Natural killer cell treated with Interleukin-12 subunit alpha and Interleukin-12 subunit beta and Interleukin-15 and Interleukin-18, amount 100 ng/mL, for 72 hours (primary cell): ENCODE measurements at regions not wholly inside any gene's neighbourhood (a gene's known extent, or its start where the extent isn't known, plus 50 kb on each side); places are given as distances from the start of the nearest gene placed in this dataset.
"Not testable (repeated sequence)": the region's sequence is repeated elsewhere in the genome, so short reads cannot be mapped to it uniquely, and the experiment has no call there.

Experiments used
- ATAC-seq, 2 donors: fragments of 150-1000 bp; cut with Tn5 transposase in 1 of 2; sonication (Bioruptor Pico), chemical (Tn5 transposase) in 1 of 2; 2 replicates each; pipeline ENCODE4 v1.10.0; 2021
- DNase-seq: peaks from one replicate; pipeline ENCODE4 v3.0.0; 2022; ENCODE audit warnings: low spot score
- H3K27ac Mint-ChIP-seq, 2 donors: 1 replicate in 1 of 2; 2 replicates in 1 of 2; pipeline ENCODE4 v1.8.0; 2022; ENCODE audit warnings: mixed read lengths in 2 of 2, mild to moderate bottlenecking in 1 of 2, moderate library complexity in 1 of 2
- H3K27me3 Mint-ChIP-seq, 2 donors: 1 replicate in 1 of 2; 2 replicates in 1 of 2; pipeline ENCODE4 v1.8.0; 2022; ENCODE audit warnings: mixed read lengths in 2 of 2
- H3K36me3 Mint-ChIP-seq: one replicate; pipeline ENCODE4 v1.8.0; 2022; ENCODE audit warnings: mixed read lengths
- H3K4me1 Mint-ChIP-seq, 2 donors: 1 replicate in 1 of 2; 2 replicates in 1 of 2; pipeline ENCODE4 v1.8.0; 2022; ENCODE audit warnings: low read depth in 2 of 2, mixed read lengths in 2 of 2, mild to moderate bottlenecking in 1 of 2
- H3K4me3 Mint-ChIP-seq: one replicate; pipeline ENCODE4 v1.8.0; 2022; ENCODE audit warnings: mixed read lengths
- H3K9me3 Mint-ChIP-seq: 2 replicates; pipeline ENCODE4 v1.8.0; 2022; ENCODE audit warnings: mixed read lengths

DNA sequence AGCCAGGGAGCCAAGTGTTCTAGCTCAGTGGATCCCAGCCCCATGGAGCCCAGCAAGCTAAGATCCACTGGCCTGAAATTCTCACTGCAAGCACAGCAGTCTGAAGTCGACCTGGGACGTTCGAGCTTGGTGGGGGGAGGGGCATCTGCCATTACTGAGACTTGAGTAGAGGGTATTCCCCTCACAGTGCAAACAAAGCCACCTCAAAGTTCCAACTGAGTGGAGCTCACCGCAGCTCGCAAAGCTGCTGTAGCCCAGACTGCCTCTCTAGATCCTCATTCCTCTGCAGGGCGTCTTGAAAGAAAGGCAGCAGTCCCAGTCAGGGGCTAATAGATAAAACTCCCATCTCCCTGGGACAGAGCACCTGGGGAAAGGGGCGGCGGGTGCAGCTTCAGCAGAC lies 226.3 kb downstream of the ZIC3 start:
- Mint-ChIP-seq H3K4me3 (no peak overlapping the region), H3K36me3 (no peaks in the 10 kb centered on the region), H3K9me3 (peaks cover 2% of the 10 kb centered on the region), H3K27me3 (peaks cover 0 to 3% of the 10 kb centered on the region in 2 donors), H3K27ac (no peak overlapping the region), H3K4me1 (no peaks in the 10 kb centered on the region)
- ATAC-seq (no peak), DNase-seq (no peak)

DNA sequence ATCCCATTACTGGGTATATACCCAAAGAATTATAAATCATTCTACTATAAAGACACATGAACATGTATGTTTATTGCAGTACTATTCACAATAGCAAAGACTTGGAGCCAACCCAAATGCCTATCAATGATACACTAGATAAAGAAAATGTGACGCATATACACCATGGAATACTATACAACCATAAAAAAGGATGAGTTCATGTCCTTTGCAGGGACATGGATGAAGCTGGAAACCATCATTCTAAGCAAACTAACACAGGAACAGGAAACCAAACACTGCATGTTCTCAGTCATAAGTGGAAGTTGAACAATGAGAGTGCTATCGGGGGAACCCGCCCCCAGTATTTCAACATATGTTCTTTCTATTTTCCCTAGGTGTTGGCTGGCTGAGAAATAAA lies 232.0 kb downstream of the ZIC3 start:
- ATAC-seq, DNase-seq, H3K27me3 Mint-ChIP-seq, H3K27ac Mint-ChIP-seq, H3K4me1 Mint-ChIP-seq, H3K36me3 Mint-ChIP-seq, H3K9me3 Mint-ChIP-seq, H3K4me3 Mint-ChIP-seq: not testable (repeated sequence)

DNA sequence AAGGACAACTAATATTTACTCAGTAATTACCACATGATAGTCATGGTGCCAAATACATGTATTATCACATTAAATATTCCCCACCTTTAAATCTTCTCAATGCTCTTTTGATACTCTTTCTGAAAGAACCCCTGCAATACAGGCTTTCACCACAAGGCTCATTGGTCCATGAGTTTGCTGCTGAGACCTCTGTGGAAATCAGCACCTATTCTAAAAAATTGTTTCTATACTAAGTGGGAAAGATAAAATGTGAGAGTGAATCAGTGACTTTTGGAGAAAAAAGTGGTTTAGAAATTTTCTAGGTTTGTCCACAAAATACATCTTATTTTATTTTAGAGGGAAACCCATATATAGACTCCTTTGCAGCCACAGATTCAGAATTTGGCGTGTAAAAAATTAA lies 257.3 kb downstream of the ZIC3 start:
- peaks cover 0 to 3% of the 10 kb centered on the region in 2 donors for H3K27me3 Mint-ChIP-seq
- no peaks in the 10 kb centered on the region for H3K9me3 Mint-ChIP-seq
- DNase-seq = no peak
- no peaks in the 10 kb centered on the region for H3K36me3 Mint-ChIP-seq
- no peak for ATAC-seq
- no peaks in the 10 kb centered on the region for H3K4me1 Mint-ChIP-seq
- no peak overlapping the region for H3K27ac Mint-ChIP-seq
- no peak overlapping the region for H3K4me3 Mint-ChIP-seq

GRCh38 chrX:137847376-137847775 lies 281.4 kb downstream of the ZIC3 start:
- Mint-ChIP-seq H3K36me3 (no peaks in the 10 kb centered on the region), H3K27ac (no peak overlapping the region), H3K4me1 (no peaks in the 10 kb centered on the region), H3K9me3 (peaks cover 3% of the 10 kb centered on the region), H3K27me3 (peaks cover 0 to 6% of the 10 kb centered on the region in 2 donors), H3K4me3 (no peak overlapping the region)
- ATAC-seq = no peak
- DNase-seq = no peak

DNA sequence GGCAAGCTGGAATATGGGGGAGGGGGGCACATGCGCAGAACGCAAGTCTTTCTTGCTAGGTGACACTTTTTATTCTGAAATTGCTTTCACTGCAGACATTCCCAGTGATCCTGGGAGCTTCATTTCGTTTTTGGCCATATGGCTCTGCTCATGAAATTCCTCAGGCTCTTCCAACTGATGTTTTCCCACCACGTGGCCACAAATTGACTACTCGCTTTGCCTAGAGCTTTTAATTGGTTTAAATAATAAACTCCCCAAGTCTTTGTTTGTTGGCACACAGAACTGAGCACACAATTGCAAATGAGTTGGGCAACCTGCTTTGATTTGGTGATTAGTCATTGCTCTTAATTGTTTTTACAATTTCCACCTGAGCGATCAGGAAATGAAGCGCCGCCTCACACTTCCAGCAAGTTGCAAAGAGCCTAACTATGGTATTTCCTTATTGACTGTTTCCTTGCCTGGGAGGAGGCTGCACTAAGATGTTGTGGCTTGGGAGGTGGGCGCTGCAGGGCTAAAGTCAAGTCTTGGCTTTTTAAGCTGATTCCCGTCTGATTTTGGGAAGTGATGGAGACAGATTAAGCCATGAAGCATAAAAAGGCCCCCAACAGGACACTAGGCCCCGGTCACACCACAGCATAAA lies 282.5 kb downstream of the ZIC3 start:
- H3K27me3 Mint-ChIP-seq = peaks cover 0 to 6% of the 10 kb centered on the region in 2 donors
- no peaks in the 10 kb centered on the region for H3K4me1 Mint-ChIP-seq

DNA sequence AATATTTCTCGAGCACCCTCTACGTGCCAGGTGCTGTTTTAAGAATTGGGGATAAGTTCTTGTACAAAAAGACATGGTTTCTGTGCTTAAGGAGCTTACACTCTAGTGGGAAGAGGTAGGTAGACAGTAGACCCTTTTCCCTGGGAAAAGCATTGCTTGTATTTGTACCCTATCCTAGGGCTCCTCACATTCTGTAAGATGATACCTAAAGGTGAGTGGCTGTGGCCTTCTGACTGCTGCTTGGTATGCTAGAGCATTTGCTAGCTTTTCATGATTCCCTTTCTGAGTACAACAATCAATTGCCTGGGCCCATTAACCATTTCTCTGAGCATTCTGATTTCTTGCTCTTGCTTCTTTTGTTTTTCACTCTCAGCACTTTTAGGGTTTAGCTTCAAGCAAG lies 286.6 kb downstream of the ZIC3 start:
- no peak overlapping the region for H3K27ac Mint-ChIP-seq
- no peaks in the 10 kb centered on the region for H3K9me3 Mint-ChIP-seq

More for the DNA sequence above, 282.5 kb downstream of the ZIC3 start:
- Mint-ChIP-seq H3K4me3 (no peak overlapping the region), H3K9me3 (peaks cover 3% of the 10 kb centered on the region), H3K36me3 (no peaks in the 10 kb centered on the region), H3K27ac (no peak overlapping the region)
- ATAC-seq (no peak), DNase-seq (no peak)

GRCh38 chrX:137855490-137855889 lies 289.6 kb downstream of the ZIC3 start:
- H3K27me3 Mint-ChIP-seq = peaks cover 0 to 12% of the 10 kb centered on the region in 2 donors
- H3K36me3 Mint-ChIP-seq = peaks cover 5% of the 10 kb centered on the region
- no peaks in the 10 kb centered on the region for H3K4me1 Mint-ChIP-seq
- H3K9me3 Mint-ChIP-seq = no peaks in the 10 kb centered on the region
- no peak for ATAC-seq
- no peak overlapping the region for H3K27ac Mint-ChIP-seq
- H3K4me3 Mint-ChIP-seq = no peak overlapping the region
- no peak for DNase-seq

More for the DNA sequence above, 286.6 kb downstream of the ZIC3 start:
- ATAC-seq (no peak), DNase-seq (no peak)
- H3K27me3 Mint-ChIP-seq = peaks cover 0 to 13% of the 10 kb centered on the region in 2 donors
- peaks cover 5% of the 10 kb centered on the region for H3K36me3 Mint-ChIP-seq
- H3K4me1 Mint-ChIP-seq = no peaks in the 10 kb centered on the region
- H3K4me3 Mint-ChIP-seq = no peak overlapping the region

DNA sequence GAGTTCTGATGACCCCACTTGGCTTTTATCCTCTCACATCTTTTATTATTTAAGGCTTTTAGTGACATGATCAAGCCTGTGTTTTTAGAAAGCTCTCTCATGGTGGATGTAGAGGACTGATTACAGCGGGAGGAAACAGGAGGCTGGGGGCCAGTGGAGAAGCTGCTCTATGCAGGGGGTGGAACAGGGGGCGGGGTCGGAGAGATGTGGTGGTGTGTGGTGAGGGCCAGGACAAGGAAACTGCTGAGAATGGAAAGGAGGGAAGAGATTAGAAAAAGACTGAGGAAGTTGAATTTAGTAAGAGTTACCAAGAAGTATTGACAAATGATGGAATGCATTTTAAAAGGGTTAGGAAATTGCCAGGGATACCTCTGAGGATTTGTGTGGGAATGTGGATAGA lies 292.2 kb downstream of the ZIC3 start:
- no peak for ATAC-seq
- peaks cover 5% of the 10 kb centered on the region for H3K36me3 Mint-ChIP-seq
- no peak overlapping the region for H3K27ac Mint-ChIP-seq

GRCh38 chrX:137878401-137878800 lies 312.5 kb downstream of the ZIC3 start:
- Mint-ChIP-seq H3K4me3 (no peak overlapping the region), H3K4me1 (no peaks in the 10 kb centered on the region), H3K27me3 (peaks cover 0 to 10% of the 10 kb centered on the region in 2 donors), H3K36me3 (no peaks in the 10 kb centered on the region), H3K9me3 (peaks cover 4% of the 10 kb centered on the region), H3K27ac (no peak overlapping the region)
- DNase-seq (no peak), ATAC-seq (no peak)

More for the DNA sequence above, 292.2 kb downstream of the ZIC3 start:
- Mint-ChIP-seq H3K27me3 (peaks cover 0 to 12% of the 10 kb centered on the region in 2 donors), H3K9me3 (no peaks in the 10 kb centered on the region), H3K4me3 (no peak overlapping the region), H3K4me1 (no peaks in the 10 kb centered on the region)
- DNase-seq = no peak

- ATAC-seq = no peak
- H3K9me3 Mint-ChIP-seq = peaks cover 9% of the 10 kb centered on the region
These were observed 317.0 kb downstream of the ZIC3 start for GRCh38 chrX:137882960-137883359.

DNA sequence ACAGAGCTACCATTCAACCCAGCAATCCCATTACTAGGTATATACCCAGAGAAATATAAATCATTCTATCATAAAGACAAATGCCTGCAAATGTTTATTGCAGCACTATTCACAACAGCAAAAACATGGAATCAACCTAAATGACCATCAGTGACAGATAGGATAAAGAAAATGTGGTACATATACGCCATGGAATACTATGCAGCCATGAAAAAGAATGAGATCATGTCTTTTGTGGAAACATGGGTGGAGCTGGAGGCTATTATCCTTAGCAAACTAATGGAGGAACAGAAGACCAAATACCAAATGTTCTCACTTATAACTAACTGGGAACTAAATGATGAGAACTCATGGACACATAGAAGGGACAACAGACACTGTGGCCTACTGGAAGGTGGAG lies 318.9 kb downstream of the ZIC3 start:
- not testable (repeated sequence) for H3K27me3 Mint-ChIP-seq, H3K27ac Mint-ChIP-seq, H3K4me3 Mint-ChIP-seq, H3K4me1 Mint-ChIP-seq, H3K9me3 Mint-ChIP-seq, DNase-seq, ATAC-seq, H3K36me3 Mint-ChIP-seq

More at GRCh38 chrX:137882960-137883359, 317.0 kb downstream of the ZIC3 start:
- no peaks in the 10 kb centered on the region for H3K4me1 Mint-ChIP-seq
- no peak overlapping the region for H3K4me3 Mint-ChIP-seq
- no peaks in the 10 kb centered on the region for H3K36me3 Mint-ChIP-seq
- peaks cover 0 to 9% of the 10 kb centered on the region in 2 donors for H3K27me3 Mint-ChIP-seq
- no peak for DNase-seq
- no peak overlapping the region for H3K27ac Mint-ChIP-seq

- no peaks in the 10 kb centered on the region for H3K9me3 Mint-ChIP-seq
- no peaks in the 10 kb centered on the region for H3K27me3 Mint-ChIP-seq
- H3K36me3 Mint-ChIP-seq = no peaks in the 10 kb centered on the region
- H3K4me1 Mint-ChIP-seq = no peaks in the 10 kb centered on the region
- ATAC-seq = no peak
- no peak overlapping the region for H3K4me3 Mint-ChIP-seq
- DNase-seq = no peak
- H3K27ac Mint-ChIP-seq = no peak overlapping the region
These were observed 325.5 kb downstream of the ZIC3 start for GRCh38 chrX:137891431-137891830.

DNA sequence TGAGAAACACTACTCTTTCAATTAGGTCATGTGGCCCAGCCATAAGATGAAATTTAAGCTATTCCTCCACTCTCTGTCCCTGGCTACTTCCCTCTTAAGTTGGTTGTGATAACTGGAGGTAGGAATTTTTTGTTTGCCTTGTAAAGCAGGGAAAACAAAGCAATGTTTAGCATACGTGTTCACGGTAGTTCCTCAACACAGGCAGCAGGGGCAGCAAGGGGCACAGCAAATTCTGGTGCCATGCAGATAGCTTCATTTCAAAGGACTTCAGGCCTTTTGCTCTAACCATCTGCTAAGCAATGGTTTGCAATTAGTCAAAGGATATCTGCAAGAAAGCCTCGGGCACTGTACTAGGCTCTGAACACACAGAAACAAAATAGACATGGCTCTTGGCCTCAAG lies 330.2 kb downstream of the ZIC3 start:
- no peak overlapping the region for H3K4me3 Mint-ChIP-seq
- ATAC-seq (no peak), DNase-seq (no peak)
- H3K36me3 Mint-ChIP-seq = no peaks in the 10 kb centered on the region
- no peaks in the 10 kb centered on the region for H3K4me1 Mint-ChIP-seq
- H3K27me3 Mint-ChIP-seq = no peaks in the 10 kb centered on the region
- H3K27ac Mint-ChIP-seq = no peak overlapping the region
- no peaks in the 10 kb centered on the region for H3K9me3 Mint-ChIP-seq

DNA sequence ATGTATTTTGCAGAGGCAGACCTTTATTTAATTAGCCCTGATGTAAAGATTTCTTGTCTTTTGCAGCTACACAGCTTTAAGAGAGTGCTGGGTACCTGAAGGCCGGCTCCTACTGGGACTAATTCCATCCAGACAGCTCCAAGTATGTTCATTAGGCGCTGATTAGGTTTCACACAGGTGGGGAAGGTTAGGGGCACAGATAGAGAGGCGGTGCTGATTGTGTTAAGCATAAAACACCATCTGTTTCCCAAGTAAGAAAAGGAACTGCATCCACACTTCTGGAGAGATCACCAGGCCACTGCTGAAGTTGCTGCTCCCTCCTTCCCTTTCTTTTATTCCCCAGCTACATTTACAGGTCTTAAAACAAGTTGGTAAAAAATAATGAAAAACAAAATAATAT lies 349.5 kb downstream of the ZIC3 start:
- no peaks in the 10 kb centered on the region for H3K9me3 Mint-ChIP-seq
- H3K4me1 Mint-ChIP-seq = no peaks in the 10 kb centered on the region
- peaks cover 0 to 12% of the 10 kb centered on the region in 2 donors for H3K27me3 Mint-ChIP-seq
- H3K27ac Mint-ChIP-seq = no peak overlapping the region
- ATAC-seq (no peak), DNase-seq (no peak)
- H3K4me3 Mint-ChIP-seq = no peak overlapping the region
- no peaks in the 10 kb centered on the region for H3K36me3 Mint-ChIP-seq
